ENCODE measurements at regions not wholly inside any gene's neighbourhood (a gene's known extent, or its start where the extent isn't known, plus 50 kb on each side); places are given as distances from the start of the nearest gene placed in this dataset.

DNA sequence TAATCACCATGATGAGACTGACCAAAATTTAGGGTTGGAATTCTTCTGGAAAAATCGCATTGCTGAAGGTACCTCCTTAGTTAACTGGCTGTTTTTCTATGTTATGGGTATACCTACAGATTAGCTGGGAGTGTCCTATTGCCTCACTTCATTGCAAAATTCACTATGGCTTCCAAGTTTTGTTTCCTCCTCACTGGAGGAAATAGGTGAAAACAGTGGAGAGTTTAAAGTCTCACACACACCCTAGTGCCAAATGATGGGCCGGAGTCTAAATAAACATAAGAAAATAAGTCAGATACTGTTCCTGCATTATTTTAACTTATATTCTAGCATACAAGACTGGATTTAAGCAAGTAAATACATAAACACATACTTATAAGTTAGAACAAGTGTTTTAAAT lies 98.2 kb downstream of the AHR start:
- TF ChIP-seq GATA3 (IDR thresholded peaks at IDR 0.05; ENCODE audit: low read depth, low read length) = no peak
- no peak for TF ChIP-seq GATA2 (IDR thresholded peaks at IDR 0.05; ENCODE audit: low read depth, low read length)

DNA sequence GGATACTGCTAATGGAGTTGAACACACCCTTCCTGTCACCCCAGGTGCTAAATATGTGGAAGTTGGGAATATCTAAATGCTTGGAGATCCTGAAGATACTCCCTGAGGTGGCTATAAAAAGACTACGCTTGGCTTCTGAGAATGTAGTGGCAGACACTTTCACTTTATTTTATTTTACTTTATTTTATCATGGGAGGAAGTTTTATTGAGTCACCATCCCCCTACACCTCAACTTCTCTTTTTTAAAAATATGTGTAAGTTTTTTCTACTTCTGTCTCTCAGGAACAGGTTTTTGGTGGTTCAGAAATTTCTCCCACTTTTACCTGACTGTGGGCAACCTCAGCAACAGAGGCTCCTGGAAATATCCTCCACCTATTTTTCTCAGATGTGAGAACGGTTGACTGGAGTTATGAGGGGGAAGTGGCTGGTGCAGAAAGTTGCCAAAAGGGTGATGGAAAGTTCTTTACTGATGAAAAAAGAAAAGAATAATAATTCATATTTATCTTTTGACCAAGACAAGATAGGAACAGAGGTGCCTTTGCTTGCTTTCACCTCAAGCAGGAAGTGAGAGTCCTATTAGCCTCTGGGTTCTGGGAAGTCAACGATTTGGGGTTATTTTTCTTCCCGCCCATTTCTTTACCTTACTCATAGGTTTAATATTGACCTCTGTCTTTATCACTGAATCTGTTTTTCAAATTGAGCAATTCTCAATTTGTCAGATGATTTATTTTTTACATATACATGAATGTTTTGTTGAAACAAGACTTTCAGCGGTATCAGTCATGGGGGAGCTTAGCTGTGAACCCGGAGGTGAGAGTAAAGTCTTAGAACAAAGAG lies 103.6 kb downstream of the AHR start:
- TF ChIP-seq GATA3 (IDR thresholded peaks at IDR 0.05; ENCODE audit: low read depth, low read length) = no peak

DNA sequence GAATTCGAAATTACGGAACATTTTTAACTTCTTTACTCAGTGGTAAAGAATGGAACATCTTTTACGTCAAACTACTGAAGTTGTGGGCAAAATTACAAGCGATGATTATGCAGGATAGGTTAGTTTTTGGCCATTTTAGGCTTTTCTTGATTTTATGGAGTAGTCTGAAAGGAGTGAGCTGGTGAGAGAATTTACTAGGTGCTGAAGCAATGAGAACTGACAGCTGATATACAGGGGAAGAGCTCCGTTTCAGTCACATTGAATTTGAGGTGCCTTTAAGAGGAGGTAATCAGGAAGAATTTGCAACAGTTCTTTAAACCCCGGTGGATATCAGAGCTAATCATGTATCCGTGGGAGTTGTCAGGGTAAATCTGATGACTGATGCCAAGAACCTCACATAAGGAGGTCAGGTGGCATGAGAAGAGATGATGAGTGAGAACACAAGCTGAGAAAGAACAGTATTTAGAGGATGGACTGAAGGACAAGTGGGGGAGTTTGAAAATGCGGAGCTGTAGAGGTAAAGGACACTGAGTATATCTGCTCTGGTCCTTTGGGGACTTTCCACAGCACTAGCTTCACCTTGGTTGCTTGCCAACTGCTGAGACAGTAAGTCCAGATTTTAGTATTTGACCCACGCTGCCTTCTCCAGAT lies 104.3 kb downstream of the AHR start:
- TF ChIP-seq GATA3 (IDR thresholded peaks at IDR 0.05; ENCODE audit: low read depth, low read length) (no peak), GATA2 (IDR thresholded peaks at IDR 0.05; ENCODE audit: low read depth, low read length) (no peak)

DNA sequence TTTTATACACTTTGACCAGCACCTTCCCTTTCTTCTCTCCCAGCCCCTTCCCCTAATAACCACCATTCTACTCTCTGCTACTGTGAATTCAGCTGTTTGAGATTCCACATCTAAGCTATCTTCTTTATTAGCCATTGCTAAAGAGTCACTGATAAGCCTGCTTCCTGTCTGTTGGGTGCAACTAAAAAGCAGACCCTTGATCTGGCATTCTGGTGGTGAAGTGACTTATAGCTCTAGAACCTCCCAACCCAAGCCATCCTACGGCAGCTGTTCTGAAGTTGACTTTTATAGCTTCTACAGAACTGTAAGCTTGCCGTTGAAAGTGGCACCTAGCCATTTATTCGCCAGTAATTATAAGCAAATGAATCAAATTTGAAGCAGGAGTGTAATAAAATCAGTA lies 105.6 kb downstream of the AHR start:
- TF ChIP-seq GATA2 (IDR thresholded peaks at IDR 0.05; ENCODE audit: low read depth, low read length) = no peak
- TF ChIP-seq GATA3 (IDR thresholded peaks at IDR 0.05; ENCODE audit: low read depth, low read length) = no peak

DNA sequence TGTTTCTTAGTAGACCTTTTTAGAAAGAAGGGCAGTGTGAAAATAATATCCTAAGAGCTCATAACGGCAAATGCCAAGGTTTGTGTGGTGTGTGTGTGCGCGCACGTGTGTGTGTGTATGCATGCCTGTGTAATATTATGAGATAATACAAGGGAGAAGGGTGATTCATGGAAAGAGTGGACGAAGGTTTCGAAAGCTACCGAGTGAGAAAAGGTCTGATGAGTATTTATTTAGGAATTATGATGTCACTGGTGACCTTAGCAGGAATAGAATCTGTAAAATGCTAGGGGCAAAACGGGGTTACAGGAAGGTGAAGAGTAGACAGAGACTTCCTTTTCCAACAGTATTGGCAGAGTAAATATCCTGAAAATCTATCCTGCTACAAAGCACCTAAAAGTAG lies 107.3 kb downstream of the AHR start:
- TF ChIP-seq GATA3 (IDR thresholded peaks at IDR 0.05; ENCODE audit: low read depth, low read length) (no peak), GATA2 (IDR thresholded peaks at IDR 0.05; ENCODE audit: low read depth, low read length) (no peak)

DNA sequence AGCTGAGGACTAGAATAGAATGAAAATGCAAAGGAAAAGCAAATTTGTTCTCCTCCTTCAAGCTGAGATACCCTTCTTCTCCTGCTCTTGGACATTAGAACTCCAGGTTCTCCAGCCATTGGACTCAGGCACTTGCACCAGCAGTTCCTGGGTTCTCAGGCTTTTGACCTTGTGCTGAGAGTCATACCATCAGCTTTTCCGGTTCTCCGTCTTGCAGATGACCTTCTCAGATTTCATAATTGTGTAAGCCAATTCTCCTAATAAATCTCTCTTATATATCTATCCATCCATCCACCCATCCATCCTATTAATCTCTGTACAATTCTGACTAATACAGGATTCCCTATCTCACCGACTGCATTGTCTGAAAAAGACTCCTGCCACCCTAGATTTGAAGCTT lies 108.3 kb downstream of the AHR start:
- TF ChIP-seq GATA3 (IDR thresholded peaks at IDR 0.05; ENCODE audit: low read depth, low read length) (no peak), GATA2 (IDR thresholded peaks at IDR 0.05; ENCODE audit: low read depth, low read length) (no peak)

DNA sequence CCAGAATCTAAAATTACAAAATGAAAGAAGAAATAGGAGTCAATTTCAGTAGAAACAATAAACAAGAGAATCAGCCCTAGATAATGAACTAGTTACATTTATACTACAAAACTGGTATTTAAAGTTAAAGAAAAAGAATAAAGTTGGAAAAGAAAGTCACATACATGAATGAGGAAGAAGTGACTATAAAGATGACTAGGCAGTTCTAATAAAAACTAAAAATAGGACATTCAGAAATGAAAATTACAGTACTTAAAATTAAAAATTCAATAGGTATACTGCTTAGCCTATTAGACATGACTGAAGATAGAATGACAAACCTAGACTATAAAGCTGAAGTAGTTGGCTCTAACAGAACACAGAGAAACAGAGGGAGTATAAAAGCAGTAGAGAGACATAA lies 108.8 kb downstream of the AHR start:
- TF ChIP-seq GATA2 (IDR thresholded peaks at IDR 0.05; ENCODE audit: low read depth, low read length) = no peak
- no peak for TF ChIP-seq GATA3 (IDR thresholded peaks at IDR 0.05; ENCODE audit: low read depth, low read length)

DNA sequence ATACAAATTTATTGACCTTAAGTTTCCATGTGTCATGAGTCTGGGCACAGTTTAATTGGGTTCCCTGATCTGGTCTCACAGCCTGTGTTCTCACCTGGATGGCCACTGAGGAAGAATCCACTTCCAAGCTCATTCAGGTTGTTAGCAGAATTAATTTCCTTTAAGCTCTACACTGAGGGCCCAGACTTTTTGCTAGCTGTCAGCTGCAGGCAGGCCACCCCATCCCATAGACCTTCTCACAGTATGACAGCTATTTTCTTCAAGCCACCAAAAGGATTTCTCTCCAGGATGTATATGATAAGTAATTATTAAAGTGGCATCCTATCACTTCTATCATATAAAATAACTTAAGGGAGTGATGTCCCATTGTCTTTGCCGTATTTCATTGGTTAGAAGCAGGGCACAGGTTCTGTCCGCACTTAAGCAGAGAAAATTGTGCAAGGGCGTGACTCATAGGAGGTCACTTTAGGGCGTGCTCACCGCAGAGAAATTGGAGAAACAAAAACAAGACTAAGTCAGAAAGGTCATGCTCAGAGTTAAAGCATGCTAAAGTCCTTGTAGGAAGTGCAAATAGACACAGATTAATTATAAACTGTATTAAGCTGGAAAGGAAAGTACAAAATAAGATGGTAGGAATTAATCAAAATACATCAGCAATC lies 109.9 kb downstream of the AHR start:
- TF ChIP-seq GATA3 (IDR thresholded peaks at IDR 0.05; ENCODE audit: low read depth, low read length) (no peak), GATA2 (IDR thresholded peaks at IDR 0.05; ENCODE audit: low read depth, low read length) (no peak)

DNA sequence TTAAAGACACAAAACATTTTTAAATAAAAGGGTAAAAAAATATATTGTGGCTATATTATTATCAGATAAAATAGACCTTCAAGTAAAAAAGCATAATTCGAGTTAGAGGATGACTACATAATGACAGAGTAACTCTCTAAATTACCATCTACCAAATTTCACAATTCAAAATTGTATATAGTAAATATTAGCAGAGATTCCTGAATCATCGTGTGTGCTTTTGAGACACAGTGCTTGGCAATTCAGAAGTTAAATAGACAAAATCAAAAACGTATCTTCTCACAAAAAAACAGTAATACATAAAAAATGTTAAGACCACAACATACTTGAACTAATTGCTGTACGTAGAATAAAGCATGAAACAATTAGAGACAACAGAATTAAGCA lies 110.4 kb downstream of the AHR start:
- TF ChIP-seq GATA2 (IDR thresholded peaks at IDR 0.05; ENCODE audit: low read depth, low read length) (no peak), GATA3 (IDR thresholded peaks at IDR 0.05; ENCODE audit: low read depth, low read length) (no peak)

DNA sequence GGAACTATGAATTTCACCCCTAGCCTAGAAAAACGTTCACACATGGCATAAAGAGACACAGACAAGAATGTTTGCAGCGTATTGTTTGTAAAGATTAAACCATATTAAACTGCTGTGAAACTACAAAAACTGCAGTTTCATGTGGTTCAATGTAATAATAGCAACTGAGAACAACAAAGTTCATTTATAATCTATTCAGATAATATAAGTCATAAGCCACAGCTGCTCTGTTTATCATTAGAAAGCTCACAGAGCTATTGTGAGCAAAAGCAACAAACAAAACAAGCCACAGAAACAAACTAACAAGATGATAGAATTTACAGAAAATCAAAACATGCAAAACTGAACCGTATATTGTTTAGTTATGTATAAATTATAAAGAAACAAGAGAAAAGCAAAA lies 113.5 kb downstream of the AHR start:
- TF ChIP-seq GATA2 (IDR thresholded peaks at IDR 0.05; ENCODE audit: low read depth, low read length) (no peak), GATA3 (IDR thresholded peaks at IDR 0.05; ENCODE audit: low read depth, low read length) (no peak)

DNA sequence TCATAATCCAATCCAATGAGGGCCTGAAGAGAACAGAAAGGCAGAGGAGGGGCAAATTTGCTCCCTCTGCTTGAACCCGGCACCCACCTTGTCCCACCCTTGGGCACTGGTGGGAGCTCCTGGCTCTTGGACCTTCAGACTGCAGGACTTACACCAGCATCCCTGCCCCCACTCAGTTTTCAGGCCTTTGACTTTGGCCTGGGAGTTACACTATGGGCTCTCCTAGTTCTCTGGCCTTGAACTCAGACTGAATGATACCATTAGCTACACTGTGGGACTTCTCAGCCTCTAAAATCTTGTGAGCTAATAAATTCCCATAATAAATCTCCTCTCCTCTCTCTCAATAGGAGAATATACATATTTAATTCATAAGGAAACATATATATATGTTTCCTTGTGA lies 114.4 kb downstream of the AHR start:
- TF ChIP-seq GATA2 (IDR thresholded peaks at IDR 0.05; ENCODE audit: low read depth, low read length) (no peak), GATA3 (IDR thresholded peaks at IDR 0.05; ENCODE audit: low read depth, low read length) (no peak)

DNA sequence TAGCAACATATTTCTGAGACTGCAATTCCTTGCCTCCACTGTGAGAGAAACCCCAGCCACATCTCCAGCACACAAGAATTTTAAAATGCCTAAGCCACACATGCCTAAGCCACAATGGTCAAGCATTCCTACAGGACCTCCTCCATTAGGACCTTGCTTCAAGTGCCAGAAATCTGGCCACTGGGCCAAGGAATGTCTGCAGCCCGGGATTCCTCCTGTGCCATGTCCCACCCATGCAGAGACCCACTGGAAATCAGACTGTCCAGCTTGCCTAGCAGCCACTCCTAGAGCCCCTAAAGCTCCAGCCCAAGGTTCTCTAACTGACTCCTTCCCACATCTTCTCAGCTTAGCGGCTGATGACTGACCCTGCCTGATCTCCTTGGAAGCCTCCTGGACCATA lies 117.5 kb downstream of the AHR start:
- no peak for TF ChIP-seq GATA2 (IDR thresholded peaks at IDR 0.05; ENCODE audit: low read depth, low read length)
- TF ChIP-seq GATA3 (IDR thresholded peaks at IDR 0.05; ENCODE audit: low read depth, low read length) = no peak

DNA sequence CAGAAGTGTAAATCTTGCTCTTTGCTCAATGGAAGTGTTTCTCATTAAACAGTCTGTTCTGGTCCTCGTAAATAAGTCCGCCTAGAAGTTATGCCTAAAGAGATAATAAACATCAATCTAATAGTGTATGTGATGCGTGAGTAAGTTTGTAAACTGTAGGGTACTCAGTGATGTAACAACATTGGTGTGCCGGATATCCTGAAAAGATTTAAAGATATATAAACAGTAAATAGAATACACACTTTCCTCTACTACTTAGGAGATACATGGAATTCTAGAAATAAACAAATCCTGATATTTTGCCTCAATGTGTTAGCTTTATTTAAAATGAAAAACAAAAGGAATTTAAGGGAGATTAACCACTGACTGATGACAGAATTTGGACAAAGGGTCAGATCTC lies 123.5 kb downstream of the AHR start:
- TF ChIP-seq GATA2 (IDR thresholded peaks at IDR 0.05; ENCODE audit: low read depth, low read length) = no peak
- no peak for TF ChIP-seq GATA3 (IDR thresholded peaks at IDR 0.05; ENCODE audit: low read depth, low read length)

DNA sequence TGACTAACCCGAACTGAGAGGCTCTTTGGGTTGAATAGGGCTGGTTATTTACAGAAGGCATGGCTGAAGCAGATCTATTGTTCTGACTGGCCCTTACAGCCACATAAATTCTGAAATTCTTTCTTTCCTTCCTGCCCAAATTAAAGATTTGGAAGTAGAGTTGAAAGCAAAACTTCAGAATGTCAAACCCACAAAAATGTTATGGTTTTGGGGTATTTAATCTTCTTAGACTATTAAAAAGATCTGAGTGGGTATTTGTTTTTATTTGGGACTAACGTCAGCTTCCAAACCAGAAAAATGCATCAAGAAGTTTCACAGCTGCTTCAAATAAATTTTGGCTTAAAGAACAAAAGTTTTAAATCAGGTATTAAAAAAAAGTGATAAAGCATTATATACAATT lies 124.5 kb downstream of the AHR start:
- TF ChIP-seq GATA2 (IDR thresholded peaks at IDR 0.05; ENCODE audit: low read depth, low read length) (no peak), GATA3 (IDR thresholded peaks at IDR 0.05; ENCODE audit: low read depth, low read length) (no peak)

DNA sequence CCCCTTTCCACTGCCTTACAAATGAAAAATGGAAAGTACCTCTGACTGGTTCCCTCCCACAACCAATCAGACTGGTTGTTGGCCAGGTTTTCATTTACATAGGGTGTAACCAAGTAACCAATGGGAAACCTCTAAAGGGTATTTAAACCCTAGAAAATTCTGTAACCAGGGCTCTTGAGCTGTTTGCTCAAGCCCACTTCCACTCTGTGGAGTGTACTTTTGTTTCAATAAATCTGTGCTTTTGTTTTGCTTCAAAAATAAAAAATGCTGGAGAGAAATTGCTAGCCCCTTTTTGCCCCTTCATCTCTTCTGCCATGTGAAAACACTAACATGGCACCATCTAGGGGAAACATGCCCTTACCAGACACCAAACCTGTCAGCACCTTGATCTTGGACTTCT lies 129.5 kb downstream of the AHR start:
- TF ChIP-seq GATA2 (IDR thresholded peaks at IDR 0.05; ENCODE audit: low read depth, low read length) = no peak
- no peak for TF ChIP-seq GATA3 (IDR thresholded peaks at IDR 0.05; ENCODE audit: low read depth, low read length)
